Dedifferentiated amniotic fluid mesenchymal stem cell (primary cell): ENCODE measurements at regions not wholly inside any gene's neighbourhood (a gene's known extent, or its start where the extent isn't known, plus 50 kb on each side); places are given as distances from the start of the nearest gene placed in this dataset.
"Not testable (repeated sequence)": the region's sequence is repeated elsewhere in the genome, so short reads cannot be mapped to it uniquely, and the experiment has no call there.

Experiments
- DNase-seq: peaks from one replicate; pipeline ENCODE4 v3.0.0-alpha.2; 2016; ENCODE audit errors: extremely low spot score

- no peak for DNase-seq
These were observed 191.2 kb downstream of the UTRN start for GRCh38 chr6:144476286-144476685.

GRCh38 chr6:144477396-144477795 lies 192.3 kb downstream of the UTRN start:
- peak; percentile 22 for DNase-seq

- DNase-seq: no peak
These were observed 192.7 kb downstream of the UTRN start for GRCh38 chr6:144477856-144478255.

- DNase-seq: no peak
These were observed 193.3 kb downstream of the UTRN start for GRCh38 chr6:144478483-144478882.

- no peak for DNase-seq
These were observed 194.9 kb downstream of the UTRN start for GRCh38 chr6:144479991-144480390.

GRCh38 chr6:144480473-144480872 lies 195.3 kb downstream of the UTRN start:
- DNase-seq: no peak

- DNase-seq: no peak
These were observed 196.4 kb downstream of the UTRN start for GRCh38 chr6:144481527-144481926.

GRCh38 chr6:144482142-144482541 lies 197.0 kb downstream of the UTRN start:
- peak; percentile 80 for DNase-seq

GRCh38 chr6:144485531-144485930 lies 200.4 kb downstream of the UTRN start:
- DNase-seq: no peak

GRCh38 chr6:144488590-144488989 lies 203.5 kb downstream of the UTRN start:
- DNase-seq: no peak

GRCh38 chr6:144493035-144493910 lies 208.1 kb downstream of the UTRN start:
- no peak for DNase-seq

GRCh38 chr6:144495076-144495475 lies 209.9 kb downstream of the UTRN start:
- not testable (repeated sequence) for DNase-seq

GRCh38 chr6:144497650-144498049 lies 212.5 kb downstream of the UTRN start:
- DNase-seq: no peak

- no peak for DNase-seq
These were observed 215.8 kb downstream of the UTRN start for GRCh38 chr6:144500892-144501291.

- not testable (repeated sequence) for DNase-seq
These were observed 220.1 kb downstream of the UTRN start for GRCh38 chr6:144505214-144505613.

GRCh38 chr6:144506051-144506450 lies 220.9 kb downstream of the UTRN start:
- not testable (repeated sequence) for DNase-seq

GRCh38 chr6:144507772-144508312 lies 222.7 kb downstream of the UTRN start:
- not testable (repeated sequence) for DNase-seq

- DNase-seq: no peak
These were observed 225.7 kb downstream of the UTRN start for GRCh38 chr6:144510859-144511258.

- DNase-seq: no peak
These were observed 230.6 kb downstream of the UTRN start for GRCh38 chr6:144515761-144516160.

- DNase-seq: no peak
These were observed 234.3 kb downstream of the UTRN start for GRCh38 chr6:144519426-144519825.

GRCh38 chr6:144528743-144529425 lies 243.7 kb downstream of the UTRN start:
- DNase-seq: no peak

- no peak for DNase-seq
These were observed 245.0 kb downstream of the UTRN start for GRCh38 chr6:144530118-144530517.

GRCh38 chr6:144532238-144532637 lies 247.1 kb downstream of the UTRN start:
- not testable (repeated sequence) for DNase-seq
